GM21423 (cell line): ENCODE measurements at regions not wholly inside any gene's neighbourhood (a gene's known extent, or its start where the extent isn't known, plus 50 kb on each side); places are given as distances from the start of the nearest gene placed in this dataset.
"Not testable (repeated sequence)": the region's sequence is repeated elsewhere in the genome, so short reads cannot be mapped to it uniquely, and the experiment has no call there.

ENCODE experiments used
- ATAC-seq: cut with Tn5 transposase; IDR thresholded peaks from one replicate; pipeline ENCODE4 v1.9.1; 2021; ENCODE audit warnings: mild to moderate bottlenecking, moderate library complexity; ENCODE audit not compliant: unreplicated experiment

DNA sequence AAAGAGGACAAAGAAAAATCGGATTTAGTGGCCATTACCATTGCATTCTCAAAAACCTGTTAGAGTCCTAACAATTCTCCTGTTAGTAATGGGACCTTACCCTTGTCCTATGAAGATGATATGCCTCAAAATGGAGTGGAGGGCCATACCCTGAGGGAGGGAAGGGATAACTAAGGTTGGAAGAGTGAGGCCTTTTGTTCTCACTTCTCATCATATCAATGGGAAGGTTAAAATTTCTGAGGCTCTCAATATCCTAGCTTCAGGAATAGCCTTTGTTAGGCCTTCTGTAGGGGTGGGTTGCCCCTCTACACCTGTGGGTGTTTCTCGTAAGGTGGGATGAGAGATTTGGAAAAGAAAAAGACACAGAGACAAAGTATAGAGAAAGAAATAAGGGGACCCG is 109.4 kb upstream of the SGIP1 start:
- ATAC-seq = not testable (repeated sequence)

DNA sequence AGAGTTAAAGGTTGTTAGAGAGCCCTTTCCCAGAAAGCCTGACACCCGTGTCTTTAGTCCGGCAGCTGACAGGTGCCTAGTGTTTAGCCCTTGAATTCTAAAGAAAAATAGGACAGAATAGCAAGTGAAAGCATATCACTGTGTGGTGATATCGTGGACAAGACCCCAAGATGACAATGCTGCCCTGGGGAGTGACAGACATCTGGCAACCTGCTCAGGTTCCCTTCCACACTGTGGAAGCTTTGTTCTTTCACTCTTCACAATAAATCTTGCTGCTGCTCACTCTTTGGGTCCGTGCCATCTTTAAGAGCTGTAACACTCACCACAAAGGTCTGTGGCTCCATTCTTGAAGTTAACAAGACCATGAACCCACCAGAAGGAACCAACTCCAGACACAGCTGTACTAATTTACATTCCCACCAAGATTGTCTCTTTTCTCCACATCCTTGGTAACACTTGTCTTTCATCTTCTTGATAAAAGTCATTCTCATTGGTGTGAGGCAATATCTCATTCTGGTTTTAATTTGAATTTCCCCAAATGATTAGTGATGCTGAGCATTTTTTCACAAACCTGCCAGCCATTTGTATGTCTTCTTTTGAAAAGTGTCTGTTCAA is 107.6 kb upstream of the SGIP1 start:
- ATAC-seq = peak; percentile 60

DNA sequence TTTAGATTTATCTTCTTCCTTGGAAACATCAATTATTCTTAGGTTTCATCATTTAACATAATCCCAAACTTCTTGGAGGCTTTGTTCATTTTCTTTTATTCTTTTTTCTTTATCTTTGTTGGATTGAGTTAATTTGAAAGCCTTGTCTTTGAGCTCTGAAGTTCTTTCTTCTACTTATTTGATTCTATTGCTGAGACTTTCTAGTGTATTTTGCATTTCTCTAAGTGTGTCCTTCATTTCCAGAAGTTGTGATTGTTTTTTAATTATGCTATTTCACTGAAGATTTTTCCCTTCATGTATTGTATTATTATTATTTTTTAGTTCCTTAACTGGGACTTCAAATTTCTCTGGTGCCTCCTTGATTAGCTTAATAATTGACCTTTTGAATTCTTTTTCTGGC is 103.1 kb upstream of the SGIP1 start:
- not testable (repeated sequence) for ATAC-seq

DNA sequence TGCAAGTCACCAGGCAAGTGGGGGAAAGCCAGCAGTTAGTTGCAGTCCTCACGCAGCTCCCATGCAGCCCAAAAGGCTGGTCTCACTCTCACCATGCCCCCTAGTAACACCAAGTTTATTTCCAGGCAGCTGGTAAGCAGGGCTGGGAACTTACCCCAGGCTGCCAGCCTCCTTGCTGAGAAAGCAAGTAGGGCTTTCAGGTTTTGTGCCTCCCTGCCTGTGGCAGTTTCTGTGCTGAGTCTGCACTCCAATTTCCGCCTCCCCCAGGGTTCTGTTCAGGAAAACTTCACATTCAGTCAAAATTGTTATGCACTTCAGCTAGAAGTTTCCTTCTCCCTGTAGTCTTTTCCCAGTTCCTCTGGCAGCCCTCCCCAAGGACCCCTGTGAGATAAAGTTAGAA is 102.0 kb upstream of the SGIP1 start:
- ATAC-seq = no peak

DNA sequence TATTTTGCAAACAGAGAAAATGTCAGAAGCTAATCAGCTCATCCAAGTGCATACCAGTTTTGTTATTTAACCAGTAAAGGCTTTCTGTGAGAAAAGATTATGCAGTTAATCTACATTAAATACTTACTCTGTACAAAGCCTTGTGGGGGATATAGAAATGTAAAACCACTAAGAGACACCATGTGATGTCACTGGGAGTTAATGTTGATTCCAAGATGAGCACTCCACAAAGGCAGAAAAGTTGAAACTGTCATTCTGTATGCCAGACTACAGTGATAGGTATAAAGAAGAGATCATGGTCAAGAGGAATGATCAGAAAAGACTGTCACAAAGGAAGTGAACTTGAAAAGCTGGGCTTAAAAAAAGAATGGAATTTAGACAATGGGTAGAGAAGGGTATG is 100.3 kb upstream of the SGIP1 start:
- no peak for ATAC-seq

DNA sequence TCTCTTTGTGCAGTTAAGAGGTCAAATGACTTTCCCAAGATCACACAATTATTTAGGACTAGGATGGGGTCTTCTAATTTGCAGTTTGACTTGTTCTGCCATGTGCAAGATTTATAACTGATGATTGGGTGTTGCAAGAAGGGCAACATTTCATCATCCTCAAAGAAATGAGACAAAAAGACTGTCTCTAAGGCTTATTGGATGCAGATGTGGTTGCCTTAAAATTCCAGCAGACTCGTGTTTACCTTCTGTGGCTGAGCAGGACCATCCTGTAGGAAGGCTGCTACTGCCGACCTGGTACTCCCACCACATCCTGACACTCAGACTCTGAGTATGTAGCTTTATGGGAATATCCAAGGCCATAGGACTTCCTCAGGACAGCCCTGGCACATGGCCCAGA is 99.9 kb upstream of the SGIP1 start:
- ATAC-seq = no peak

DNA sequence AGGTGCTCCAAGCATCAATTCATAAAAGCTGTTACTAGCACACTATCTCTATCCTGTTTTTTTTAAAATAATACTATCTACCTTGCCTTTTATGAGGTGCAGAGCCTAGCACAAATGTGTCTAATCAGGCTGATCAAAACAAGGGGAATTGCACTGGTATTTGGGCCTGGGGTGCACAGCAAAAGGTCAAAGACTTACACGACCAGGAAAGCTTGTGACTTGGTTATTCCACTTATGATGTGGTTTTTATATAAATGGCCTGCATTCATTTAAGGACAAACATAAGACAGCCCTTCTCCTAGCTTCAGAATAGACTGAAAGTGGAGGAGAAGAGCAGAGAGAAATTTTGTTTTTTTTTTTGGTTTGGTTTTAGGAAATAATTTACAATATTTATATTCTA is 98.4 kb upstream of the SGIP1 start:
- no peak for ATAC-seq

DNA sequence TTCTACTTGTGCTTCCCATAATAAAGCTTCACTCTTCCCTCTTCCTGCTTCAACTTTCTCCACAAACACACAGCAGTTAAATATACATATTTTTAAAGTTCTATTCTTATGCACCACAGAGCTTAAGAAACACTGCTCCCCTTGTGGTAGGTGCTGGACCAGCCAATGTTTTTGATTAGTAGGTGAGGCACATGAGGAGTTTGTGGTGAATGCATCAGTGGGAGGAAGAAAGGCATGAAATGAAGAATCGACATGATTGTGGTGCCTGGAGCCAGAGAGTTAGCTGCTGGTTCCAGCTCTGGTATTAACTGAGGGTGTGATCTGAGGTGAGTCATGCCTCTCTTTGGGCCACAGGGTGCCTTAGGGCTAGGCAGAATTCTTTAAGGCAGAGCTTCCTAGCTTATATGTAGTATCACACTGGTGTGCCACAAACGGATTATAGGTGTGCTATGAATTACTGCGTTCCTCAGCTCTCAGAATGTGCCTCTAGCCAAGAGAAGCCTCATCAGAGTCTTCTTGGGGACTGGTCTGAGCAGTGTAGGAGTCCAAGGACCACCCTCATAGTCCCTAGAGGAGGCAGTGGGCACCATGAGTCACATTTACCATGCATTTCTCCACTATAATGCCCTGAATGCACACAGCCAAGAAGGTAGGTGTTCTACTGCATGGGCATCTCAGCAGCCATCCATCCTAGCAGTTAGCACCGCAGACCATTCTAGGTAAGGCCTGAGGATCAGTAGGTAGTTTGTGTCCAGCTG is 97.4 kb upstream of the SGIP1 start:
- peak; percentile 63 for ATAC-seq

DNA sequence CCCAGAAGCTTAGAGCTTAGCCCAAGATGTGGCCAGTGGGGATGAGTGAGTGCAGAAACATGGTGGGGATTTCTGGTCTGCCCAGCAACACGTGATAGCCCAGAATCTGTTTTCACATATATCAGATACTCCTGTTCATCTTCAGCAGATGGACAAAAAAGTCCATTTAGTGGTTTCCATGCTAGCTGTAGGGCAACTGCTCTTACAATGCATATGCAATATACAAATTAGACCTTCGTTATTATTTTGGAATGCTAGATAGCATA is 96.9 kb upstream of the SGIP1 start:
- no peak for ATAC-seq

DNA sequence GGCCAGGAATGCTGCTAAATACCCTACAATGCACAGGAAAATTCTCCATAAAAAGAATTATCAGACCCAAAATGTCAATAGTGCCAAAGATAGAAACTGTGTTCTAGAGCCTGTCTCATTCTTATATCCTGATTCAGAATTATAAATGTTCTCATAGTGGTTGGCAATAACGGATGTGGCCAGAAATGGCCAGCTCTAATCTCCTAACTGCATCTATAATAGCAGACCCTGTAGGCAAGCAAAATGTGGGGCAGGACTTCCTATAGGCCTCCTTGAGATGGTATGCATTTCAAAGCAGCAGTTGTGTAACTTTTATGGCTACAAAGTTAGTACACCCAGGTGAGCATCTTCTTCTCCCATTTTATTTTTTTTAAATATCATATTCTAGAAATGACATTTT is 95.9 kb upstream of the SGIP1 start:
- no peak for ATAC-seq

DNA sequence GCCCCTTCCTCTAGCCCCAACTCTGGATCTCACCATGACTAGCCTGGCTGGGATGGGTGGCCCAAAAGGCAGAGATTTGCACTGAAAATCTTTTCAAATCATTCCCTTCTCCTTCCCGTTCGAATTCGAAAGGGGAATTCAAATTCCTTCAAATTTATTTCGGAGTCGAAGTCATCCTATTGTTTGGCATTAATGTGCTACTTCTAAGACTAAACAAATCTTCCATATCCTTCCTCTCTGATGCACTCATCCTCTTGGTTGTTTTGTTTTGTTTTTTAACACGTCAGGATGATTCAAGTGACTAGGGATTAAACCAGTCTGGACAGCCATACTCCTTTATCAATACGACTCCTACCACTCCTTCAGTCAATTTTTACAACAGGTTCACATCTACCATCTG is 95.5 kb upstream of the SGIP1 start:
- peak; percentile 13 for ATAC-seq

DNA sequence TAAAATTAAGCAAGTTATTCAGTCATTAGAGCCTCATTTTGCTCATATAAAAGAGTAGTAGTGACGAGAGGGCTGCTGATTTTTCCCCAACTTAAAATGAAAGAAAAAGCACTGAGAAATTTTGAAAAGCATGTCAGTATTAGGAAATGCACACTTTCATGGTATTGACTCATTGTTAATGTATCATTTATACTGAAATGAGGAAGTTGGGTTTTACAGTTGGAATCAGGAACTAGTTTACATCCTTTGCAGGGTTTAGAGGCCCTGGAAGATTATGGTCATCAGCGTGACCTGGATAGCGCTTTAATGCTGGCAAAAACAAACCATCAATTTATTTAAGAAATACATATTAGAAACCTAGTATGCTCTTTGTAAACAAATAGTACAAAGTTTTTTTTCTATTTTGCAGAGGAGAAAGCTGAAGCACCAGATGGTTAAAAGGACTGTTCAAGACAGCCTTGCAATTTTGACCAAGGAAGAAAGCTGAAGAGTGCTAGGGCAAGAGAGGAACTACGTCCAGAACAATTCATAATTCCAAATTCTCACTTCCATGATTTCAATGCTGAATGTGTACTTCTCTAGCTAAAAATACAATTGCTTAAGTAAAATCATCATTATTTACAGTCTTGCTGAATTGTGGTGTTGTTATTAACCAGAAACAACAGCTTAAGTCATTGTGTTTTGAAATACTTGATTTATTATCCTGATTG is 94.8 kb upstream of the SGIP1 start:
- ATAC-seq = peak; percentile 75

DNA sequence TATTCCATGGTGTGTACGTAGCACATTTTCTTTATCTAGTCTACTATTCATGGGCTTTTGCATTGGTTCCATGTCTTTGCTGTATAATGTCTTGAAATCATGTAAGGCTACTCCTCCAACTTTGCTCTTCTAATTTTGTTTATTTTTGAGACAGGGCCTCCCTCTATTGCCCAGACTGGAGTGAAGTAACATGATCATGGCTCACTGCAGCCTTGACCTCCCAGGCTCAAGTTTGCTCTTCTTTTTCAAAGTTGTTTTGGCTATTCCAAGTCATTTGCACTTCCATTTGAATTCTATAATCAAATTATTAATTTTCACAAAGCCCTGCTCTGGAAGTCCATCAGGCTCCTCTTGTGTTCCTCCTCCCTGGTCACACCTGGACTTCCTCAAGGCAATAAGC is 90.2 kb upstream of the SGIP1 start:
- no peak for ATAC-seq

DNA sequence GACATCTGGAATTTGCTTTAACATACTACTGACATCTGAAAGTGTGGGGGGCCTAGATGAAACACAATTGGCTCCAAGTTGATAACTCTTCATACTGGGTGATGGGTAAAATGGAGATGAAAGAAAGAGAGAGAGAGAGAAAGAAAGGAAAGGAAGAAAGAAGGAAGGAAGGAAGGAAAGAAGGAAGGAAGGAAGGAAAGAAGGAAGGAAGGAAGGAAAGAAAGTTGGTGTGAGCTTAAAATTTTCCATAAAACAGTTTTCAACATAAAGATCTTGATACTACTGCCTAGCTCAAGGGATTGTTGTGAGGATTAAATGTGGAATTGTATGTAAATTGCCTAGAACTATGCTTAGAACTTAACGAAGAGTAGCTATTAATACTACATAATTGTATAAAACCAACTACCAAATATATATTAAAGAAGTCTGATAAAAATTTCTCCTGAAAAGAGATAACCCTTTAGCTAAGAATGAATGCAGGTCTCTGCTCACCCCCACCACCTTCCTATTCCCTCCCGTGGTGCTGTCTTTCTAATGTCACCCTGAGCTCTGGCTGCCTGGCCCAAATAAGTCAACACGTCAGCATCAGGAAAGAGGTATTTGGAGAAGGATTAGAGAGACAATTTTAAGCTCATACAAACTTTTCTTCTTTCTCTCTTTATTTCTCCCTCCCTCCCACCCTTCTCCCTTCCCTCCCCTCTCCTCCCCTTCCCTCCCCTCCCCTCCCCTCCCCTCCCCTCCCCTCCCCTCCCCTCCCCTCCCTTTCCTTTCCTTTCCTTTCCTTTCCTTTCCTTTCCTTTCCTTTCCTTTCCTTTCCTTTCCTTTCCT is 89.3 kb upstream of the SGIP1 start:
- ATAC-seq = no peak

DNA sequence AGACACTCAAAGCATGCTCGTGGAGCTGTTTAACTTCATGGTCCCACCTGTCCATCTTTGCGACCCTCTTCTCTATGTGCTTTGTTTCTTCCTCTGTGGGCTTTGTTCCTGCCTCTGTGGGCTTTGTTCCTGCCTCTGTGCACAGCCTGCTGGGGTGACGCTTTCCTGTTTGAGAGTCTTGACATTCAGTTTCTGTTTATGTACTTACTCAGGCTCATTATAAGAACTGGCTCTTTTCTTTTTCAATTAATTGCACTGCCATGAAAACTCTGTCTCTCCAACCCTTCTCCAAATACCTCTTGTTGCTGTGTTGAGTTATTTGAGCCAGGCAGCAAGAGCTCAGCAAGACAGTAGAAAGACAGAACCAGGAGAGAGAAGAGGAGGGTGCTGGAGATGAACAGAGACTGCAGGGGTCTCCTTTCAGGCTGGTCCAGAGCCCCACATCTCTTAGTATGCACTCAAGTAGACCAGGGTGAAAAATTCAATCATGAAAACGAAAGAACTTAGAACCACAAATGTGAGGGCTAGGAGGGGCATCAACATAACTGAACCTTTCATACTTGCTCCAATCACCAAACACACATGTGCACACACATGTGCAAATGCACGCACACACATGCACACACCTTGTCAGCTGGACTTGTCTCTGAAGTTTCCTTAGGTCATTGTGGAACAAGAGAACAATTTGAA is 88.3 kb upstream of the SGIP1 start:
- peak; percentile 86 for ATAC-seq

DNA sequence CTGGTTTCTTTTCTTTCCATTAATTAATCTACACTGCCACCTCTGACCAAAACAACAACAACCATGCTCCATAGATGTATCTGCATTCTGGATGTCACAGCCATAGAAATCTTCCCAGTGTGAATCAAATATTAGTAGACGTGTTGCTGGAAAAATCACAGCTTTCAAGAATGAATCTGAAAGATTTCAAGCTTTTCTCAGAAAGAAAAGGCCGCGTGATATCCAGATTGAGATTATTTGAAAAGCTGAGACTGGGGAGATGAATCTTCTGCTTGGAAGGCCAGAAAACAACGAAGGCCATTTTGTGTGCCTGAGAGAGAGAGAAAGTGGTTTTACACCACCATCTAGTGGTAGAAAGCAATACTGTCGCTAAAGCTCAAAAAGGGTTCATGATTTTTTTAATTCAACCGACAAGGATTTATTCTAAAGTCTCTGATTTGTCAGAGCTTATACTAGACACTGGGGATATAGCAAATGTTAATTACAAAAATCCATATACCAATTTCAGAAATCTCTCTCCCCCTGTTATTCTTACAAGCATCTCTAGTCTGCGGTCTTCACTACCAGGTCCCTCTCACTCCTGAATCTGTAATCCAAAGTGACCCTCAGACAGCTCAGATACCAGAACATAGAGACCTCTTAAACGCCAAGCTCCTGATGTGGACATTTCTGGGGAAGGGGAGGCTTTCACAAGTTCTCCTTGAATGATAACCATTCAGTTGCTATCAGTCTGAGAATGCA is 87.5 kb upstream of the SGIP1 start:
- peak; percentile 43 for ATAC-seq

DNA sequence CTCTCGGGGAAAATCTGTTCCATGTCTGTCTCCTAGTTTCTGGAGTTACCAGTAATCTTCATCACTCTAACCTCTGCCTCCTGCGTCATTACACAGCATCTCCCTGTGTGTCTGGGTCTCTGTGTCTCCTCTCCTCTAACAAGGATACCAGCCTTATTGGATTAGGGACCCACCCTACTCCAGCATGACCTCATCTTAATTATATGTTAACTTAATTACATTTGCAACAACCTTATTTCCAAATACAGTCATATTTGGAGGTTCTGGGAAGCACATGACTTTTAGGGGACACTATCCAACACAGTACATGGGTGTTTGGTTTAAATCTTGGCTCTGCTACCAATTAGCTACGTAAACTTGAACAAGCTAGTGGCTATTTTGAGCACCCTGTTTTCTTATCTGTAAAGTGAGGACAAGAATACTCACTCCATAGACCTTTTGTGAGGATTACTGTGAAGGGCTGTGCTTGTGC is 83.9 kb upstream of the SGIP1 start:
- no peak for ATAC-seq

DNA sequence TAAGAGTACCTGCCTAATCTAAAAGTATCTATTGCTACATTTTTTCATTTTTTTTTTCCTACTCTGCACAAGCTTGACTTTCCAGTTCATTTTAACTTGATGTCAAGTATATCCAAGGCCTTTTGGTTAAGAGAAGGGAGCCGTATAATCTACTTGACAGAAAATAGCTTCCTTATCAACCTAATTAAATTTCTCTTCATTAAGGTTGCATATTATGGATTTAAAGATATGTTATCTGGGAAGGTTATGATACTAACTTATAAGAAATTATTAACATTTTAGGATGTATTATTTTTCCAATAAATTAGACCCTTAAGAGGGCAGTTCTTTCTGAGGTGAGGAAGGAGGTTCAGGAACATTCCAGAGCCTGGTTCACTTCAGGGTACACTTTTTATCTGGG is 83.1 kb upstream of the SGIP1 start:
- ATAC-seq = no peak

DNA sequence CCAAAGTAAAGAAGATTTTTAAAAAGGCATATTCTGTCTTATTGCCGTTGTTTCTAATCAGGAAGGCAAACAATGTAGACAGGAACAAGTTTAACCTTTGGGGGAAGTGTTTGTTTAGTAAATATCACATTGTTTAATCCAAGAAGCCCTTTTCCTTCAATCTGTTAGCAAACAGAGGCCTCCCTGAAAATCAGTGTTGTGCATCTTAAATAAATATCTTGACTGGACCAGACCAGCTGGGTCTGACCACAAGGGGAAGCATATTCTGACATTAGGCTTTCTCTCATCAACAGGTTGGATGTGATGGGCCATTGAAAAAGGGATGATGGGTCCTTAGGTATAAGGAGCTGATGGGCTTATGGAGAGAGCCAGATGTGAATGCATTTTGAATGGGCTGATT is 81.8 kb upstream of the SGIP1 start:
- no peak for ATAC-seq

DNA sequence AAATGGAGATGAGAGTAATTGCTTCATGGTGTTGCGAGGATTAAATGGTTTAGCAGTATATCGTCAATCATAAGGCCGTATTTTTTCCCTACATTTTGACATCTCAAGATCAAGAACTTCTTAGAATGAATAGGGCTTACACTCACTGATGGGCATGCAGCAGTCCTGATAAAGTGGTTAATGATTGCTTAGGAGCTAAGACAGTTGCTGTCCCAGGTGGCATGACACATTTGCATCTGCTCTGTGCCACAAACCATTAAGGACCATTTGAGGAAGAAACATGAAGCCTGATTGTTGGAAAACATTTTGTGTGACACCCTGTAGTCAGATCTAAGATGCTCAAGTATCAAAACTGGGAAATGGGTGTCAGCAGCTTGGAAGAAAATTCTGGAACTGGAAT is 81.0 kb upstream of the SGIP1 start:
- ATAC-seq = peak; percentile 69
